GM12891 (cell line): ENCODE measurements at regions not wholly inside any gene's neighbourhood (a gene's known extent, or its start where the extent isn't known, plus 50 kb on each side); places are given as distances from the start of the nearest gene placed in this dataset.
"Not testable (repeated sequence)": the region's sequence is repeated elsewhere in the genome, so short reads cannot be mapped to it uniquely, and the experiment has no call there.

ENCODE experiments used
- DNase-seq: peaks from one replicate; pipeline ENCODE4 v3.0.0; 2011; ENCODE audit warnings: low spot score; ENCODE audit not compliant: insufficient read length
- FAIRE-seq: peaks from 2 replicates; lab custom pipeline; 2011; peaks lifted over from hg19 to GRCh38; lab: Jason Lieb, UNC
- PAX5 ChIP-seq: IDR thresholded peaks from 2 replicates; pipeline ENCODE4 v1.6.1; 2011; ENCODE audit warnings: low read length, moderate library complexity, mild to moderate bottlenecking; ENCODE audit not compliant: insufficient read depth, severe bottlenecking
- POLR2A ChIP-seq: IDR thresholded peaks from 2 replicates; pipeline ENCODE4 v1.6.1; 2011; ENCODE audit warnings: low read depth, low read length, control low read depth
- POLR2AphosphoS5 ChIP-seq: IDR thresholded peaks from 2 replicates; pipeline ENCODE4 v1.6.1; 2011; ENCODE audit warnings: low read depth, low read length, control low read depth
- POU2F2 ChIP-seq: IDR thresholded peaks from 2 replicates; pipeline ENCODE4 v1.6.1; 2011; ENCODE audit warnings: low read depth, mild to moderate bottlenecking, control low read depth, low read length, moderate library complexity
- SPI1 ChIP-seq: IDR thresholded peaks from 2 replicates; pipeline ENCODE4 v1.6.1; 2011; ENCODE audit warnings: low read depth, low read length, control low read depth
- TAF1 ChIP-seq: IDR thresholded peaks from 2 replicates; pipeline ENCODE4 v1.6.1; 2011; ENCODE audit warnings: low read depth, low read length, control low read depth

GRCh38 chr1:161432091-161432490 is 64.4 kb upstream of the CFAP126 start:
- TF ChIP-seq TAF1 (no peak), PAX5 (no peak)
- no peak for FAIRE-seq
- no peak for DNase-seq

- DNase-seq (no peak), FAIRE-seq (no peak)
- TF ChIP-seq PAX5, result no peak
- TF ChIP-seq POLR2AphosphoS5, result no peak
- TF ChIP-seq POU2F2, result no peak
- no peak for TF ChIP-seq SPI1
- no peak for TF ChIP-seq TAF1
- TF ChIP-seq POLR2A, result no peak
Observed at GRCh38 chr1:161427733-161428516, 60.2 kb upstream of the CFAP126 start.

- FAIRE-seq, DNase-seq: not testable (repeated sequence)
Observed at GRCh38 chr1:161422914-161423313, 55.2 kb upstream of the CFAP126 start.

GRCh38 chr1:161421456-161421855 is 53.8 kb upstream of the CFAP126 start:
- DNase-seq (no peak), FAIRE-seq (no peak)
- TF ChIP-seq SPI1 (no peak), TAF1 (no peak), POLR2A (no peak), POLR2AphosphoS5 (no peak), PAX5 (no peak), POU2F2 (no peak)

GRCh38 chr1:161420763-161421455 is 53.2 kb upstream of the CFAP126 start:
- TF ChIP-seq SPI1, result no peak
- TF ChIP-seq POLR2A, result no peak
- no peak for TF ChIP-seq POU2F2
- no peak for TF ChIP-seq POLR2AphosphoS5
- TF ChIP-seq PAX5, result no peak
- no peak for TF ChIP-seq TAF1
- FAIRE-seq, result no peak
- DNase-seq, result no peak

GRCh38 chr1:161417536-161417935 is 49.9 kb upstream of the CFAP126 start:
- not testable (repeated sequence) for DNase-seq, FAIRE-seq
